Panc1 (cell line): ENCODE measurements at regions not wholly inside any gene's neighbourhood (a gene's known extent, or its start where the extent isn't known, plus 50 kb on each side); places are given as distances from the start of the nearest gene placed in this dataset.

Experiments used
- ATAC-seq: fragments of 200-7000 bp; cut with Tn5 transposase; 2 replicates; pipeline ENCODE4 v1.9.1; 2020; ENCODE audit warnings: mild to moderate bottlenecking, moderate library complexity
- BruUV-seq: library from RNA; stranded (reverse); fragments of 400-500 nt; replicated peaks from 2 replicates; lab custom pipeline; 2021; lab: Mats Ljungman, UMichigan
- CTCF ChIA-PET: fragments of 300-600 bp; sonication (Branson Sonifier 250); formaldehyde crosslinking; loops from one replicate; lab custom pipeline; 2022; ENCODE audit warnings: antibody characterized with exemption; lab: Charles Lee
- POLR2A ChIA-PET: fragments of 300-600 bp; sonication (Branson Sonifier 250); formaldehyde crosslinking; loops from one replicate; lab custom pipeline; 2022; ENCODE audit warnings: antibody characterized with exemption; lab: Charles Lee
- DNase-seq: peaks from one replicate; pipeline ENCODE4 v3.0.0-alpha.2; 2010; ENCODE audit warnings: low read depth, low spot score
- H3K27ac ChIP-seq: 2 replicates; pipeline ENCODE4 v1.5.1; 2011; ENCODE audit warnings: mild to moderate bottlenecking, low read length, inconsistent platforms
- H3K27me3 ChIP-seq: fragments of 200-500 bp; sonication (Bioruptor generic); 2 replicates; pipeline ENCODE4 v1.6.0; 2014; ENCODE audit warnings: low read length, inconsistent platforms; ENCODE audit not compliant: control insufficient read depth, insufficient read depth
- H3K36me3 ChIP-seq: fragments of 200-500 bp; sonication (Bioruptor generic); 2 replicates; pipeline ENCODE4 v1.5.1; 2014; ENCODE audit warnings: inconsistent platforms, mild to moderate bottlenecking, low read length, moderate library complexity; ENCODE audit not compliant: control insufficient read depth, insufficient read depth
- H3K4me1 ChIP-seq: 2 replicates; pipeline ENCODE4 v1.5.1; 2011; ENCODE audit warnings: inconsistent platforms, mild to moderate bottlenecking, low read length, moderate library complexity; ENCODE audit not compliant: control insufficient read depth, insufficient read depth
- H3K4me3 ChIP-seq, 2 experiments: 2 replicates each; pipeline ENCODE4 v1.5.1; 2011 to 2012; ENCODE audit warnings: low read depth in 2 of 2, low read length in 2 of 2, mild to moderate bottlenecking in 2 of 2, inconsistent platforms in 1 of 2, moderate library complexity in 1 of 2
- H3K9me3 ChIP-seq: fragments of 200-500 bp; sonication (Bioruptor generic); 2 replicates; pipeline ENCODE4 v1.5.1; 2014; ENCODE audit warnings: low read depth, mild to moderate bottlenecking, inconsistent platforms, low read length, moderate library complexity; ENCODE audit not compliant: control insufficient read depth, insufficient read depth
- CTCF ChIP-seq: fragments of 450-650 bp; IDR thresholded peaks from 2 replicates; pipeline ENCODE4 v1.5.1; 2017; ENCODE audit warnings: mild to moderate bottlenecking
- POLR2AphosphoS5 ChIP-seq: IDR thresholded peaks from 2 replicates; pipeline ENCODE4 v1.6.1; 2012; ENCODE audit warnings: mild to moderate bottlenecking, low read depth, low read length, moderate library complexity
- REST ChIP-seq, 2 experiments: IDR thresholded peaks; 2 replicates each; pipeline ENCODE4 v1.6.1; 2011 to 2012; ENCODE audit warnings: low read depth in 2 of 2, control low read depth in 1 of 2, low read length in 1 of 2, mild to moderate bottlenecking in 1 of 2, moderate library complexity in 1 of 2; ENCODE audit not compliant: insufficient read depth in 1 of 2
- SIN3A ChIP-seq: IDR thresholded peaks from 2 replicates; pipeline ENCODE4 v1.6.1; 2012; ENCODE audit warnings: low read depth, mild to moderate bottlenecking, low read length, moderate library complexity, borderline replicate concordance; ENCODE audit not compliant: insufficient read depth
- TCF7L2 ChIP-seq: IDR thresholded peaks from 2 replicates; pipeline ENCODE4 v1.6.1; 2011; ENCODE audit warnings: mild to moderate bottlenecking, low read depth, low read length, inconsistent platforms
- in situ Hi-C: cut with HindIII; loops from 2 replicates; pipeline ENCODE4 v1.10.0; 2016; ENCODE audit warnings: low sequenced_read_pairs, low pct_unique_long_range_greater_than_20kb
- intact Hi-C: fragments of 100-400 bp; cut with micrococcal nuclease; formaldehyde crosslinking; loops from one replicate; pipeline ENCODE4 v1.10.0; 2022; ENCODE audit not compliant: unreplicated experiment

DNA sequence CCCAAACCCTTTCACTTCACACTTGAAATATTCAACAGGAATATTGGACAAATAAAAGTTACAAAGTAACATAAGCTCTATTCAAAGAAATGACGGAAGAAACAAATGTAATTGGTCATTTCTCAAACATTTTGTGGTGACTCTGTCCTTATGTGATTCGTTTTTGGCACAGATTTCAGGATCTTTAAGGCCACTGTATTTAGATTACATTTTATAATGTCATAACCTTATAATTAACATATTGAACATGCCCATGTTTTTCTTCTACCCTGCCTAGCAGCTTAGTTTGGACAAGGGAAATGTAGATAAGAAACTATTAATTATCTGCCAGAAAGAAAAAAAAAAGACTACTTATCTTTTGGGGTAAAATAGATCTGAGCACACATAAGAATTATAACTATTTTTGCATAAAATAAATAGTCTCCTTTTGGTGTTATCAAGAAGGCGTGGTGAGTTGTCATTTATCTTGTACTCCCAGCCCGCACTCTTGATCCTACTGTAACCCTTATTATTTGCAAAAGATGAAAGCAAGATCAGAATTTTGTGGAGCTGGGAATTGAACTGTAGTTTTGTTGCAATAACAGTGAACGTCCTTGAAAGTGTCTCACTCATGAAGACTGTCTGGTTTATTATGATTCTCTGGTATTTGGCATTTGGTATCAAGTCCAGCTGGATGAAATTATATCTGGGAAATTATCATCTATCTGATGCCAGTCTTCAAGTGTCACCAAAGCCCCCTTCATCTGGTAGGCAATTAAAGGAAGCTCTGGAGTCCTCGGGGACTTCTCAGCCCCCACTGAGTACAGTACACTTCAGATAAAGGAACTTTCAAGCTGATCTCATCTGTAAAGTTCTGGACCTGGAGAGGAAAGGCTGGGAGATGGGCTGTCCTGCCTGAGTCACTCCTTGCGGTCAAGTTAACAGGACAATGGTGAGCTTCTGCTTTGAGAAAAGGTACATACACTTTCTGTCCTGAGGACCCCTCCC is 175.7 kb upstream of the INHBA start:
- no peak for TF ChIP-seq REST (IDR thresholded peaks at IDR 0.05; ENCODE audit: insufficient read depth in 1 of 2, low read depth in 2 of 2, low read length in 1 of 2)
- no peak for TF ChIP-seq SIN3A
- TF ChIP-seq TCF7L2: no peak
- no peak for TF ChIP-seq POLR2AphosphoS5
- no peak for TF ChIP-seq CTCF
- Histone ChIP-seq H3K27ac (no peak overlapping the region), H3K4me3 (no peak overlapping the region), H3K4me1 (no peaks in the 10 kb centered on the region), H3K9me3 (no peaks in the 10 kb centered on the region), H3K36me3 (no peaks in the 10 kb centered on the region), H3K27me3 (no peaks in the 10 kb centered on the region)
- DNase-seq (no peak), ATAC-seq (no peak)
- CTCF ChIA-PET: interaction anchor here (0.5 kb wide), 1 partner anchor 1593 kb away, joined by 5 read pairs; no protein-coding TSS in a partner anchor
- BruUV-seq: no TSS peak
- in situ Hi-C loops: no loop called here
- POLR2A ChIA-PET: no interaction called here
- intact Hi-C loops: no loop called here

- H3K27ac ChIP-seq: no peak overlapping the region
- no peaks in the 10 kb centered on the region for H3K4me1 ChIP-seq
- H3K27me3 ChIP-seq: no peaks in the 10 kb centered on the region
- H3K36me3 ChIP-seq: no peaks in the 10 kb centered on the region
- intact Hi-C loops: no loop called here
- no peak overlapping the region for H3K4me3 ChIP-seq
- DNase-seq (no peak), ATAC-seq (no peak)
- in situ Hi-C loops: no loop called here
- POLR2A ChIA-PET: no interaction called here
- no peaks in the 10 kb centered on the region for H3K9me3 ChIP-seq
- no peak for TF ChIP-seq CTCF
- no peak for TF ChIP-seq SIN3A
- TF ChIP-seq REST (IDR thresholded peaks at IDR 0.05; ENCODE audit: insufficient read depth in 1 of 2, low read depth in 2 of 2, low read length in 1 of 2): no peak
- no peak for TF ChIP-seq POLR2AphosphoS5
- no peak for TF ChIP-seq TCF7L2
- CTCF ChIA-PET: no interaction called here
- BruUV-seq: no TSS peak
Measured at GRCh38 chr7:41877118-41877517, 174.2 kb upstream of the INHBA start.
